ENCODE measurements at regions not wholly inside any gene's neighbourhood (a gene's known extent, or its start where the extent isn't known, plus 50 kb on each side); places are given as distances from the start of the nearest gene placed in this dataset.
"Not testable (repeated sequence)": the region's sequence is repeated elsewhere in the genome, so short reads cannot be mapped to it uniquely, and the experiment has no call there.

DNA sequence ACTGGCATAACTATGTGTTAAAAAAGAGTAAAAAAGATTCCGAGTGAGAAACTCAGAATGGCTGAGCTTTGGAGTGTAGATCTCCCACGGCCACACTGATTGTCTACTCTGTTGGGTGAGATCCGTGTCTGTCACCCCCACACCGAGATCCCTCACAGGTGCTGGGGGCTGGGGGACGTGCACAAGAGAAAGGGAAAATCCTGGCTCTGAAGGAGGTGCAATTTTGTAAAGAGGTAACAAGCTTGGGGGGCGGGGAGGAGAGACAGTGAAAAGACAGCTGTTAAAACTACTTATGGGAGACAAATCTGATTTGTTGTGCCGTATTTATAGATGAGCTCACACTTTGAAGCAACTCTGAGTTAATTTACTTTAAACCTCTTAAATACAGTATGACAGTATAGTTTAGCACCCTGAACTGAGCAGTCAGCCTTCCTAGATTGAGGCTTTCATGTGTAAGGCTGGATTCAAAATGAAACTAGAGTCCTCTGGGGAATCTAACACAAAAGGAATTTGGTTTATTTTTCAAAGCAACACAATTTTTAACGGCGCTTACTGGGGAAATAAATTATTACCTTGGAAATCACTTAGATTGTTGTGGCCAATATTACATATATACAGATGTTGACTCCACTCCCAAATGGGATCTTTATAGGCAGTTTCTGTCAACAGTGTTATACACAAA, 167.4 kb upstream of the RGS6 start:
- intact Hi-C loops (cut with DNase I), result no loop called here
- WGBS, 2 donors, result 31 to 46% methylated on average over 9 of the region's 9 CpGs
- Histone ChIP-seq H3K27ac (no peak overlapping the region), H3K4me3 (replicated peaks in 1 of 3) (no peak overlapping the region), H3K36me3 (no peaks in the 10 kb centered on the region), H3K4me1 (no peaks in the 10 kb centered on the region), H3K9me3 (no peaks in the 10 kb centered on the region), H3K27me3 (no peaks in the 10 kb centered on the region)
- TF ChIP-seq, protein P1, sequence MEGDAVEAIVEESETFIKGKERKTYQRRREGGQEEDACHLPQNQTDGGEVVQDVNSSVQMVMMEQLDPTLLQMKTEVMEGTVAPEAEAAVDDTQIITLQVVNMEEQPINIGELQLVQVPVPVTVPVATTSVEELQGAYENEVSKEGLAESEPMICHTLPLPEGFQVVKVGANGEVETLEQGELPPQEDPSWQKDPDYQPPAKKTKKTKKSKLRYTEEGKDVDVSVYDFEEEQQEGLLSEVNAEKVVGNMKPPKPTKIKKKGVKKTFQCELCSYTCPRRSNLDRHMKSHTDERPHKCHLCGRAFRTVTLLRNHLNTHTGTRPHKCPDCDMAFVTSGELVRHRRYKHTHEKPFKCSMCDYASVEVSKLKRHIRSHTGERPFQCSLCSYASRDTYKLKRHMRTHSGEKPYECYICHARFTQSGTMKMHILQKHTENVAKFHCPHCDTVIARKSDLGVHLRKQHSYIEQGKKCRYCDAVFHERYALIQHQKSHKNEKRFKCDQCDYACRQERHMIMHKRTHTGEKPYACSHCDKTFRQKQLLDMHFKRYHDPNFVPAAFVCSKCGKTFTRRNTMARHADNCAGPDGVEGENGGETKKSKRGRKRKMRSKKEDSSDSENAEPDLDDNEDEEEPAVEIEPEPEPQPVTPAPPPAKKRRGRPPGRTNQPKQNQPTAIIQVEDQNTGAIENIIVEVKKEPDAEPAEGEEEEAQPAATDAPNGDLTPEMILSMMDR (IDR thresholded peaks at IDR 0.05), result no peak
- TF ChIP-seq POLR2A (IDR thresholded peaks at IDR 0.05), result no peak
- DNase-seq, result no peak

DNA sequence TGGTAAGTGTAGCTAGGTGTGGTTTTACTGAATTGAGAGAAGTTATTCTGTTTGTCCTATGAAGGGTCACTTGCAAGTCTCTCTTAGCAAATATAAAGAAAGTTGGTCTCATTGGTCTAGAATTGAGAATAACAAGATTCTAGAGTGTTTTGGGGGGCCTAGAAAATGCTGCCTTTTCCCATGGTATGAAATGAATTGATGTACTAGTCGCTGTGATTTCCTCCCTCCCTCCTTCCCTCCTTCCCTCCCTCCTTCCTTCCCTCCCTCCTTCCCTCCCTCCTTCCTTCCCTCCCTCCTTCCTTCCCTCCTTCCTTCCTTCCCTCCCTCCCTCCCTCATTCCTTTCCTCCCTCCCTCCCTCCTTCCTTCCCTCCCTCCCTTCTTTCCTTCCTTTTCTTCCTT, 166.7 kb upstream of the RGS6 start:
- intact Hi-C loops (cut with DNase I), result no loop called here
- TF ChIP-seq, protein P1 (IDR thresholded peaks at IDR 0.05), result no peak
- H3K9me3 ChIP-seq, result no peaks in the 10 kb centered on the region
- H3K36me3 ChIP-seq, result no peaks in the 10 kb centered on the region
- no peak overlapping the region for H3K27ac ChIP-seq
- WGBS, 2 donors, result 68 to 90% methylated on average over 1 of the region's 1 CpG
- no peak for DNase-seq
- H3K4me3 ChIP-seq (replicated peaks in 1 of 3), result no peak overlapping the region
- no peaks in the 10 kb centered on the region for H3K27me3 ChIP-seq
- no peaks in the 10 kb centered on the region for H3K4me1 ChIP-seq

DNA sequence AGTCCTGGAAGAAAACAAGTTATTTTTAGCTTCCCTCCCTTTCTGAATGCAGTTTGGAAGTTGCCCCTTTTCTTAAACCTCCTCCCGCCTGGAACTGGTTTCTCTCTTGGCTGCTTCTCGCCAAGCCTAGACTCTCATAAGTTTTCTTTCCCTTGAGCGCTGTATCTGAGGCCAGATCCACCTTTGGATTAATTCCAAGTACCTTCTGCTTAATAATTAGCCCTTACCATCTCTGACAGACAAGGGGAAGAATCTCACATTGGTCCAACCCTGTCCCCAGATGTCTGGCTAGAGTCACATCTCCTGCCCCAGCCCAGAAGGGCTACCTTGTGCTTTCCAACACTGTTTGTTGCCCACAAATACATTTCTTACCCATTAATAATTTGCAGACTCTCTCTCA, 161.8 kb upstream of the RGS6 start:
- H3K27ac ChIP-seq, result no peak overlapping the region
- H3K4me3 ChIP-seq (replicated peaks in 1 of 3), result no peak overlapping the region
- no peaks in the 10 kb centered on the region for H3K27me3 ChIP-seq
- H3K4me1 ChIP-seq, result no peaks in the 10 kb centered on the region
- no peaks in the 10 kb centered on the region for H3K36me3 ChIP-seq
- intact Hi-C loops (cut with DNase I), result no loop called here
- no peak for DNase-seq
- no peaks in the 10 kb centered on the region for H3K9me3 ChIP-seq
- WGBS, 2 donors, result 88 to 93% methylated on average over 3 of the region's 3 CpGs
- TF ChIP-seq, protein P1 (IDR thresholded peaks at IDR 0.05), result no peak
- no peak for TF ChIP-seq POLR2A (IDR thresholded peaks at IDR 0.05)

DNA sequence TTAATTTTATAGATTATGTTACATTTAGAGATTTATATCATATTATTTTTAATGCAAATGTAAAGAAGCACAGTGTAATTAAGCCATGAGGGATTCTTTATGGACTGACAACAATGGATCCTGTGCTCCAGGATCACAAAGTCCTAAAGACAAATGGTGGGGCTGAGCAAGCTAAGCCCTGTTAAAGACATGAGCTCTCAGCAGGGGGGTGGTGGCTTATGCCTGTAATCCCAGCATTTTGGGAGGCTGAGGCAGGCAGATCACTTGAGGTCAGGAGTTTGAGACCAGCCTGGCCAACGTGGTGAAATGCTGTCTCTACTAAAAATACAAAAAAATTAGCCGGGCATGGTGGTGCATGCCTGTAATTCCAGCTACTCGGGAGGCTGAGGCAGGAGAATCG, 160.8 kb upstream of the RGS6 start:
- intact Hi-C loops (cut with DNase I), result not testable (repeated sequence)

GRCh38 chr14:71771996-71772395, 160.2 kb upstream of the RGS6 start:
- intact Hi-C loops (cut with DNase I); H3K4me3 ChIP-seq (replicated peaks in 1 of 3); DNase-seq; H3K36me3 ChIP-seq; H3K27me3 ChIP-seq; H3K9me3 ChIP-seq; H3K4me1 ChIP-seq; H3K27ac ChIP-seq: not testable (repeated sequence)
- 91 to 92% methylated on average over 17 of the region's 17 CpGs for WGBS, 2 donors

More for the DNA sequence above, 160.8 kb upstream of the RGS6 start:
- H3K4me1 ChIP-seq; H3K9me3 ChIP-seq; H3K27me3 ChIP-seq; H3K36me3 ChIP-seq; H3K4me3 ChIP-seq (replicated peaks in 1 of 3); H3K27ac ChIP-seq; DNase-seq: not testable (repeated sequence)
- 86 to 89% methylated on average over 4 of the region's 4 CpGs for WGBS, 2 donors

- H3K27me3 ChIP-seq, result no peaks in the 10 kb centered on the region
- DNase-seq, result no peak
- WGBS, 2 donors, result 86 to 88% methylated on average over 3 of the region's 3 CpGs
- TF ChIP-seq POLR2A (IDR thresholded peaks at IDR 0.05), result no peak
- TF ChIP-seq, protein P1 (IDR thresholded peaks at IDR 0.05), result no peak
- no peak overlapping the region for H3K4me3 ChIP-seq (replicated peaks in 1 of 3)
- H3K9me3 ChIP-seq, result no peaks in the 10 kb centered on the region
- H3K36me3 ChIP-seq, result no peaks in the 10 kb centered on the region
- H3K27ac ChIP-seq, result no peak overlapping the region
- intact Hi-C loops (cut with DNase I), result no loop called here
- H3K4me1 ChIP-seq, result no peaks in the 10 kb centered on the region
Measured at GRCh38 chr14:71773898-71774481, 158.2 kb upstream of the RGS6 start.
